22Rv1 (cell line): ENCODE measurements at regions not wholly inside any gene's neighbourhood (a gene's known extent, or its start where the extent isn't known, plus 50 kb on each side); places are given as distances from the start of the nearest gene placed in this dataset.

Experiments used
- CTCF ChIP-seq: fragments of 450-650 bp; IDR thresholded peaks from 2 replicates; pipeline ENCODE4 v1.5.1; 2017; ENCODE audit warnings: mild to moderate bottlenecking
- ZFX ChIP-seq: fragments of 450-650 bp; IDR thresholded peaks from 2 replicates; pipeline ENCODE4 v1.6.1; 2017; ENCODE audit warnings: antibody characterized with exemption, borderline replicate concordance

- TF ChIP-seq CTCF = no peak
- TF ChIP-seq ZFX = no peak
Observed at GRCh38 chr2:129794116-129794515, 185.3 kb upstream of the RAB6C start.
